BE2C (cell line): ENCODE measurements at regions not wholly inside any gene's neighbourhood (a gene's known extent, or its start where the extent isn't known, plus 50 kb on each side); places are given as distances from the start of the nearest gene placed in this dataset.

Source experiments
- DNase-seq: peaks from one replicate; pipeline ENCODE4 v3.0.0-alpha.2; 2020
- H3K27me3 ChIP-seq: fragments of 250-450 bp; sonication (Bioruptor Pico); 2 replicates; pipeline ENCODE4 v1.5.1; 2020; ENCODE audit warnings: mild to moderate bottlenecking
- H3K36me3 ChIP-seq: fragments of 250-450 bp; sonication (Bioruptor Pico); 2 replicates; pipeline ENCODE4 v1.5.1; 2020; ENCODE audit warnings: mild to moderate bottlenecking
- H3K4me1 ChIP-seq: fragments of 250-450 bp; sonication (Bioruptor Pico); 2 replicates; pipeline ENCODE4 v1.5.1; 2020
- H3K4me3 ChIP-seq: 2 replicates; pipeline ENCODE4 v1.5.1; 2011; ENCODE audit warnings: low read depth, low read length
- H3K9me3 ChIP-seq: fragments of 250-450 bp; sonication (Bioruptor Pico); 2 replicates; pipeline ENCODE4 v1.5.1; 2020
- TF ChIP-seq, protein P1 (sequence below): IDR thresholded peaks from 2 replicates; pipeline ENCODE4 v1.5.1; 2012; ENCODE audit warnings: mild to moderate bottlenecking, low read depth, low read length

DNA sequence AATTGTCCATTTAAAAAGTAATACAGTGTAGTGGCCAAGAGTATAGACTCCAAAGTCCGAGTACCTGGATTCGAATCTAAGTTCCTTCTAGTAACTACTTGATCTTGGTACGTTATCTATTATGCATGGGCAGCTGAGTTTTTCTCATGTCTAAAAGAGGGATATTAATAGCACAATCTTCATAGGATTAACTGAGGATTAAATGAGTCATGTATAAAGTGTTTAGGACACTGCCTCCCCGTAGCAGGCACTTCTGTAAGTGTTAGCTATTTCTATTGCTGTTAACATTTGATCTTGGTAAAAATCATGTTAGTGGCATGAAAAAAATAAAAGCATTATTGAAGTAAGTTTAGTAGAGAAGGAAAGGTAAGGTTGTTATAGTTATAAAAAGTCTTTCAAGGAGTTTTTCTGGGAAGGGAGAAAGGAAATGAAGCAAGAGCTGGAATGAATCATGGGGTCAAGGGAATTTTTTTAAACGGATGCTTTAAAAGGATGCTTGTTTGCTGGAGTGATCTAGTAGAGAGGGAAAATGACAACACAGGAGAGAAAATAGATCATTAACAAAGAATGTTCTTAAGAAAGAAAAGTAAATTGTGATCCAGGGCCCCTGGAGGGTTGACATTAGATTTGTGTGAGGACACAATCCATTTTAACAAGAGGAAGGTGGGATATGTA lies 502.2 kb upstream of the USP15 start:
- H3K4me1 ChIP-seq = no peaks in the 10 kb centered on the region
- TF ChIP-seq, protein P1, sequence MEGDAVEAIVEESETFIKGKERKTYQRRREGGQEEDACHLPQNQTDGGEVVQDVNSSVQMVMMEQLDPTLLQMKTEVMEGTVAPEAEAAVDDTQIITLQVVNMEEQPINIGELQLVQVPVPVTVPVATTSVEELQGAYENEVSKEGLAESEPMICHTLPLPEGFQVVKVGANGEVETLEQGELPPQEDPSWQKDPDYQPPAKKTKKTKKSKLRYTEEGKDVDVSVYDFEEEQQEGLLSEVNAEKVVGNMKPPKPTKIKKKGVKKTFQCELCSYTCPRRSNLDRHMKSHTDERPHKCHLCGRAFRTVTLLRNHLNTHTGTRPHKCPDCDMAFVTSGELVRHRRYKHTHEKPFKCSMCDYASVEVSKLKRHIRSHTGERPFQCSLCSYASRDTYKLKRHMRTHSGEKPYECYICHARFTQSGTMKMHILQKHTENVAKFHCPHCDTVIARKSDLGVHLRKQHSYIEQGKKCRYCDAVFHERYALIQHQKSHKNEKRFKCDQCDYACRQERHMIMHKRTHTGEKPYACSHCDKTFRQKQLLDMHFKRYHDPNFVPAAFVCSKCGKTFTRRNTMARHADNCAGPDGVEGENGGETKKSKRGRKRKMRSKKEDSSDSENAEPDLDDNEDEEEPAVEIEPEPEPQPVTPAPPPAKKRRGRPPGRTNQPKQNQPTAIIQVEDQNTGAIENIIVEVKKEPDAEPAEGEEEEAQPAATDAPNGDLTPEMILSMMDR = no peak
- no peak overlapping the region for H3K4me3 ChIP-seq
- H3K27me3 ChIP-seq = no peaks in the 10 kb centered on the region
- no peak for DNase-seq
- H3K9me3 ChIP-seq = no peaks in the 10 kb centered on the region
- no peaks in the 10 kb centered on the region for H3K36me3 ChIP-seq

DNA sequence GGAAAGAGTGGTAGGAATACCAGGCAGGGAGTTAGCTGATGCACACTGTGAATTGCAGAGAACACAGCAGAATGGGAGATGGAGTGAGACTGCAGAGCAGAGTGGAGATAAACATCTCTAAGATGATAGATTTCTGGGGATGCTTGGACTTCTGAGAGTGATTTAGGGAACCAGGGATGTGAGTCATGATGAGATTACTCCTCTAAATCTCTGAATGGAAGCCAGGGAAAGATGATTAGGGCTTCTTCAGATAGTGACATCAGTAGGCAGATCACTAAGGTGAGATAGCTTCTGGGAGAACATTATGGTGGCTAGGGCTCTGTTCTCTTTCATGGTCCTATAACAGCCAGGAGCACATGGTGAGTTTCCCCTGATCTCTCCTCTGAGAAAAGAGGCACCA lies 501.5 kb upstream of the USP15 start:
- Histone ChIP-seq H3K36me3 (no peaks in the 10 kb centered on the region), H3K27me3 (no peaks in the 10 kb centered on the region), H3K4me1 (no peaks in the 10 kb centered on the region), H3K9me3 (no peaks in the 10 kb centered on the region), H3K4me3 (no peak overlapping the region)
- no peak for DNase-seq
- TF ChIP-seq, protein P1 = no peak

DNA sequence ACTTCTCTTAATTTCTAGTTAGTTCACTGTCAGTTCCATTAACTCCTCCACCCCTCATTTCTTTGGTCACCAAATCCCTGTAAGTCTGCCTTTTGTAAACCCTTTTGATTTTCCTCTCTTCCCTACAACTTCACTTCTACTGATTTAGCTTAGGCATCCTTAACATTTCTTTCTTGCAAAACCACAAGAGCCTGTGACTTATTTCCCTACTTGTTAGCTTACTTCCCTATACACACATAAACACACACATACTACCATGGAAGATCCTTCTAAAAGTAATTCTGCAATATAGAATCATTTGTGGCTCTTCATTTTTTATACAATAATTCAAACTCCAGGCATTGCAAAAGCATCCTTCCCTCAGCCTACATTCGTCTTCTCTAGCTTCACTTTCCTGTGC lies 494.3 kb upstream of the USP15 start:
- no peaks in the 10 kb centered on the region for H3K4me1 ChIP-seq
- H3K36me3 ChIP-seq = no peaks in the 10 kb centered on the region
- no peaks in the 10 kb centered on the region; the same call in 1 of the 2 replicates for H3K9me3 ChIP-seq
- TF ChIP-seq, protein P1 = no peak
- H3K4me3 ChIP-seq = no peak overlapping the region
- no peak for DNase-seq
- H3K27me3 ChIP-seq = no peaks in the 10 kb centered on the region

DNA sequence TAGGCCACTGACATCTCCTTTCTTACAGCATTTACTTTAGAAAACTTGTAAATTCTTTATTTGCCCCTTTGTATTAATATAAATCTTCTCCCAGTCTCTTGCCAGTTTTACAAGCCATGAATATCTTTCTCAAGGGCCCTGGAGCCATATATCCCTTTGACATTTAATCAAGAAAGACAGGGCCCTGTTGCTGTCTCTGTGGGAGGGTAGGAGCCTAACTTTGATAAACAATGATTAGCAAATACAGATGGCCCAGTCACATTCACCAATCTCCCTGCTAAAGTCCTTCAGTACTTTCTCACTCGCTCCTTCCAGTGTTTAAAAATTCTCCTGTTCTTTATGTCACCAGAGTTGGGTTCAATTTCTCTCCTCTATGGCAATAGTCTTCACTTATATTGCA lies 479.8 kb upstream of the USP15 start:
- Histone ChIP-seq H3K4me1 (no peaks in the 10 kb centered on the region), H3K36me3 (no peaks in the 10 kb centered on the region), H3K4me3 (no peak overlapping the region), H3K9me3 (no peaks in the 10 kb centered on the region), H3K27me3 (no peaks in the 10 kb centered on the region)
- TF ChIP-seq, protein P1 = no peak
- DNase-seq = no peak

DNA sequence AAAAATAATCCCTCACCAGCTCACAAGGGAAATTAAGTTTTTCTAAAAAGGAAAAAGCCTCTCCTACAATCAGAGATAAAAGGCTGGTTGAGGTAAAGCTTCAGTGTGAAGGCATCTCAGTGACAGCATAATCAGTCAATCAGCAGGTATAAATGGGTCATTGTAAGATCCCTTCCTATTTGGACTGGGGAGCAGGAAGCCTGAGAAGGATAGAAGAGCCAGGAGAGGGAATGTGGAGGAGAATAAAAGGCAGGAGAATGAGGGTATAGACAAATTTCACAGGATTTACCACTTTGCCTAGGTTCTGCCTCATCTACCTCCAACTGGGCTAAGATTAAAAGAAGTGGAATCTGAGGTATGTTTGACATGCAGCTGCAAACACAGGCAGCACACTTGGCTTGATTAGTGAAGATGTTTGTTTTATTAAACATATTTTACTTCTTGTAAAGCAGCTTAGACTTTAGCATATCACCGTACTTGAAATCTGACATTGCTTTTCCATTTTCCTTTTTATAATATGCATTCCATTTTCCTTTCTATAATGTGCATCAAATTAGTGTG lies 479.1 kb upstream of the USP15 start:
- H3K4me1 ChIP-seq = no peaks in the 10 kb centered on the region
- H3K27me3 ChIP-seq = no peaks in the 10 kb centered on the region
- H3K9me3 ChIP-seq = no peaks in the 10 kb centered on the region
- no peak overlapping the region for H3K4me3 ChIP-seq
- DNase-seq = no peak
- H3K36me3 ChIP-seq = no peaks in the 10 kb centered on the region
- TF ChIP-seq, protein P1 = no peak

DNA sequence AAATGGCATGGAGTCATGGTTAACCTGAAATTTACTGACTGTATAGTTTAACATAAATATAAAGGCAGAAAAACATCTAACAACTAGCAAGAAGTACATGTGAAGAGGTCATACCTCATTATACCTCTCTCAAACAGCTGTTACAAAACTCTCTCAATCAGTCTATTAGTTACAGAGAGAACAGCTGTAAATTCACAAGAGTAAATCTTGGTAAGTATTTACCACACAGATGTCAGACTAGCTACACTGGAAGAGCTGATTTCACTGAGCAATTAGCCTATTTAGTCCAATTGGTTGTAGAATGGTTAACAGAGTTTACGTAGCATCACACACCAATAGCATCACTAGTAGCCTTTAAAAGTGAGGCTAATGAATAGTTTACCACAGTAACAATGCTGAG lies 463.4 kb upstream of the USP15 start:
- H3K4me1 ChIP-seq = no peaks in the 10 kb centered on the region
- no peak for DNase-seq
- H3K27me3 ChIP-seq = no peaks in the 10 kb centered on the region
- no peaks in the 10 kb centered on the region for H3K36me3 ChIP-seq
- no peak overlapping the region for H3K4me3 ChIP-seq
- TF ChIP-seq, protein P1 = no peak
- H3K9me3 ChIP-seq = no peaks in the 10 kb centered on the region
